NOMO-1 (cell line): ENCODE measurements at regions not wholly inside any gene's neighbourhood (a gene's known extent, or its start where the extent isn't known, plus 50 kb on each side); places are given as distances from the start of the nearest gene placed in this dataset.
"Not testable (repeated sequence)": the region's sequence is repeated elsewhere in the genome, so short reads cannot be mapped to it uniquely, and the experiment has no call there.

Experiments
- DNase-seq, 2 experiments: peaks; one replicate each; lab custom pipeline; 2025; ENCODE audit not compliant: unreplicated experiment in 2 of 2; lab: John Stamatoyannopoulos, UW

DNA sequence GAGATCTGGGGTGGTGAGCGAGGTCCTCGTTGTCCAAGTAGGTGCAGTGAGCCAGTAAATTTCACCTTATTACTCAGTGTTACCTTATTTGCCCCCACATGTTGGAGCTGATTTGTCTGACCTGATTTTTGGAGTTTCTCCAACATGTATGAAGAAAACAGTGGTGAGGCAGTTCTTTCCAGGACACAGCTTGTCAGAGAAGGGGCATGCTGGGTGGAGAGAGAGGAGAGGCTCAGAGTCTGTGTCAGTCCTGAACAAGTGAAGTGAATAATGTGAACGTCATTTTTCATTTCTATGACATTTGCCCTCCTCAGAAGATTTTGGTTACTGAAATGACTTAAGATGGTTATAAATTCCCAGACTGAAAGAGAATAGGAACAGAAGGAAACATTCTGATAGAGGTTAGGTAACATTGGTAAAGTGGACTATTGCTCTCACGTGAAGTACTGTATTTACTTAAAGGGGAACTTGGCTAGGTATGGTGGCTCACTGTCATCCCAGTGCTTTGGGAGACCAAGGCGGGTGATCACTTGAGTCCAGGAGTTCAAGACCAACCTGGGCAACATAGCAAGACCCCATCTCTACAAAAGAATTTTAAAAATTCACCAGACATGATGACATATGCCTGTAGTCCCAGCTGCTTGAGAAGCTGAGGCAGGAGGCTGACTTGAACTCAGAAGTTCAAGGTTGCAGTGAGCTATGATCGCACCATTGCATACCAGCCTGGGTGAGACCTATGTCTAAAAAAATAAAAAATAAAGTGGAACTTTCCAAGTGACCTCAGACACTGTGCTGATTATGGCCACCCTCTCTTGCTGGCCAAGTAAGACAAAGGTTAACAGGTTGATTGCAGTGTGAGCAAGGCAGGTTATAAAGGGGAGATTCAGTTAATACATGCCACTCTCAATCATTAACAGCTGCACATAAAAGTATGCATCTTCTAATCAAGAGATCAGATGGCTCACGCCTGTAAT, 184.3 kb downstream of the EDN1 start:
- DNase-seq = no peak

DNA sequence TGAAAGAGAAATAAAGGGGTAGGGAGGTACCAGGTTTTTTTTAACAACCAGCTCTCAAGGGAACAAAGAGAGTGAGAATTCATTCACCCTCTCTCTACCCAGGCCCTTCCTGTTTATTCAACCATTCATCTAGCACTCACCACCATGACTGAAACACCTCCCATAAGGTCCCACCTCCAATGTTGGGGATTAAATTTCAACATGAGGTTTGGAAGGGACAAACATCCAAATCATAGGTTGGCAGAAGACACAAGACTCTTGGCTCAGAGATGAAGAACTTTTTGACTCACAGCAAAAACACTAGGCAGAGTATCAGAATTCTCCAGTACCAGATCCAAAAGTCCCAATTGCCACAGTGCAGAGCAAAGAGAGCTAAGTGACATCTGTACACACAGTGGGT, 186.3 kb downstream of the EDN1 start:
- no peak for DNase-seq

DNA sequence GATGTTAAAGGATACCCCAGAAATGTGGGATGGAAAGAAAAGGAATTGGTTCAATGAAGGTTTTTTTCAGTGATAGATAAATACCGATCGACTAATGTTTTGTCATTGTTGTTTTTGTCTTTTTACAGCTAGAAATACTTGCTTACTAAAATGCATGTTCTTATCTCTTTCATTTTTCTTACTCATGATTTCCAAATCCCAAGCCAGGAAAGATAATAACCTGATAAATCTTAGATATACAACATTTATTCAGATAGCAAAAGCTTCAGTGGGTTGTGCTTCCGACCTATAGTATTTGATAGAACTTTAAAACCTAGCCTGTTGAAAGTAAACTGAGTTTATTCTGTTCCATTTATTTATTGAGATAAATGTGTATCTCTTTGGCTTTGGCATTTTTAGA, 187.5 kb downstream of the EDN1 start:
- DNase-seq = no peak

DNA sequence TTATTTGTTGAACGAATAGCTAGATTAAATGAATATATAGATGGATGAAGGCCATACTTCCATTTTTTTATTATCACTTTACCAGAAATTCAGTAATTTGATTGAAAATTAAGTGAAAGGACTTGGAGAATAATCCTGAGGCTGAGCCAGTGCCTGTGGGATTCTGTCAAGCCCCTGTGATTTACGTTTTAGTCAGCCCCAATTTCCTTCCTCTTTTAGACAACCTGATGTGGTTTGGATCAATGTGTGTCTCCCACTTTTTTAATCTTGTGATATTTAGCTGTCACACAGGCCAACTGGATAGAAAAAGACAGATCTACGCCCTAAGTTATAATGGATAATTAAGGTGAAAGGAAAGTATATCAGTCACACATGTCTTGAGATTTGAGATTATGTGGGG, 188.8 kb downstream of the EDN1 start:
- DNase-seq = no peak

DNA sequence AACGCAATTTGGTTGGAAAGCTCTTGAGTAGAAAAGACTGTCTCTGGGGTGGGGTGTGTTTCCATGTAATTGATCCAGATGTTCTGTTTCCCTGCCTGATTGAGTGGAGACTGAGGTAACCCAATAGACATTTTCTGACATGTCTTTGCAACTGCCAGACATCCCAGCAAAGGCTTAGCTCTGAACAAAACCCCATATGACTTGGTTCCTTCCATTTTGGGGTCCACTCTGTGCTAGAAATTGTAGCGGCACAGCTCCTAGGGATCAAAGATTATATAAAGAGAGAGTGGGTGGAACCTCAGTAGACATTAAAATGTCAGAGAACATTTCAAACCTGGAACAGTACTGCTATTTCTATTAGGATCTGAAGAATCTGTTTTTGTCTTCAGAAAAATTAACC, 189.3 kb downstream of the EDN1 start:
- no peak for DNase-seq

DNA sequence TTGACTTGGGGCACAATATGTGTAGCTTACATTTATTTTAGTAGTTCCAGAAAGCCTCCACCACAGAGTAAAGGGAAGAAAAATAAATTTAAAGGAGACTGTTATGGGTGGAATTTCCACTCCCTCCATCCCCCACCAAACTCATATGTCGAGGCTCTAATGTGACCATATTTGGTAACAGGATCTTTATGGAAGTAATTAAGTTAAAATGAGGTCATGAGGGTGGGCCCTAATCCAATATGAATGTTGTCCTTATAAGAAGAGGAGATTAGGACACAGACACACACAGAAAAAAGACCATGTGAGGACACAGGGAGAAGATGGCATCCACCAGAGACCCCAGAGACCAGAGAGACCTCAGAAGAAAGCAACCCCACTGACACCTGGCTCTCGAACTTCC, 189.7 kb downstream of the EDN1 start:
- no peak for DNase-seq

DNA sequence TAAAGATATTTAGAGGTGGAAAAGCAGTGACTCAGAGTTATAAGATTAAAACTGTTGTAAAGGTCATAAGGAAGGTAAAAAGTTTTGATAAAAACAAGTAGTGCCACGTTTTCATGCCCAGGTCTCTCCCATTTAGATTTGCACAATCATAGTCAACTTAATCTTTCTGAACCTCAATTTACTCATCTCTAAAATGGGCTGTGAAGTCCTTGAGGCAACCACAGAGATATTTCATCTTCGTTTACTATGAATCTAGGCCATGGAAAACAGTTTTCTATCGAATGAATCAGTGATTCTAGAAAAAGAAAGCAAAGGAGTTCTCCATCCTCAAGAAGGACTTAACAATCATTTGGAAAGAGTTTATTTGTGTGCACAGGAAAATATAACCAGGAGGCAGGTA, 190.2 kb downstream of the EDN1 start:
- DNase-seq = no peak

DNA sequence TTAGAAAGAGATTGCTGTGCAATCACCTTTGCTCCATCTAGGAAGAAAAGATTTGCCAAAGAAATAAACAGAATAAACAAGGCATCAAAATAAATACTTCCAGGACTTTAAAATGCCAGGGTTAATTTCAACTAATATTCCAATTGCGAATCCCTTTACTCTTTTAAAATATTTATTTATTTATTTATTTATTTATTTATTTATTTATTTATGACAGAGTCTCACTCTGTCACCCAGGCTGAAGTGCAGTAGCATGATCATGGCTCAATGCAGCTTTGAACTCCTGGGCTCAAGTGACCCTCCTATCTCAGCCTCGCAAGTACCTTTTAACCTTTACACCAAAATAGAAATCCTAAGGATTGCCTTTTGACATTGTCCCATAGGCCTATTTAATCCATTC, 191.1 kb downstream of the EDN1 start:
- DNase-seq = no peak

DNA sequence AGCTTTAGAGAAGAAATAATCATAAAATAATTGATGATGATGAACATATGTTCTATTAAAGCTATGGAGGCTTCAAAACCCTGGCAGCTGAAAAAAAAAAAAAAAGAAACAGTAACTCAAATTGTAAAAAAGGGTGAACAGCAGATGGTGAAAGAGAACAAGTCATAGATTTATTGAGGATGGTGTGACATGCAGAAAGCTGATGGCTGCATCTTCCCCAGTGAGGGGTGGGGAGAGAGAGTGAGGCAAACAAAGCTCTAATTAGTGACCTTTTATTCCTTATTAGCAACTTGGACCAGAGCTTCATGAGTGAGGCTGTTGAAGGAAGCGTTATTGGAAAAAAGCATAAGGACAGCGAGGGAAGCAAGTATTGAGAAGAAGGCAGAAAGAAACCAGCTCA, 191.7 kb downstream of the EDN1 start:
- no peak for DNase-seq

DNA sequence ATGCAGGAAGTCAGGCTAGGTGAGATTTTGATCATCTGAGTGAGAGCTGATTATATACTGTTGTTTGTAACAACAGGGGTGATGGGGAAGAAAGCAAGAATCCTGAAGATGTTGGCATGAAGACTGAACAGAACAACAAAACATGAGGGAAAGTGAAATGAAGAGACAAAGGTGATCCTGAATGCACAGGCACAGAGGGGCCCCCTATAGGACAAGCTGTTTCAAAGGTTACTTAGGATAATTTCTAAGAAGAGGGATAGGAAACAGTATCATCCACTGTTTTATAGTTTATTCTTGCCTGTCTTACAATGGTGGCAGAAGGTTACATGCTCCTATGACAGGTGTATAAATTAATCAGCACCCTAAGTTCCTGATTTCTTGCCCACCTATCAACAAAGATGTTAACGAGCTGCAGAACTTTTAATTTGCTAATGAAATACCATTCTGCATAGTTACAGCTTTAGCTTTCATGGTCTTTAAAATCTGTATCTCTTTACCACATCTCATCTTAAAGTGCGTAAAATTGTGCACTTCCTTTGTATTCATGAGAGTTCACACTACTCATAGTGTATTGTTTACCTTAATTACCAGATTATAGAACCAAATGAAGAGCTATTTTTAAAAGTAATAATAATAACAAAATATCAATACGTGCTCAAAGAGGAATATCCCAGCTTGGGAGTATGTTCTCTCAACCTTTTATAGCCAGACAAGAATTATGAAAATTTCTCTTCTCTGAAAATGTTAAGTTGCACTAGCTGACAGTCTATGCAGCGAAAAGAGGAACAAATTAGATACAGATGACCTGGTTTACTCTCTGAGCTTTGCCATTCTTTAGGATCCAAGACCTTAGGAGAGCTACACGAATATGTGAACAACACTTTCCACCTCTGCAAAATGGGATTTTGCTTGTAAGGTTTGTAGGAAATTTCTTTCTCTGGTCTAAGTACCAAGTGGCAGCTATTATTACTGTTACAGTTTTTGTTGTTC, 192.5 kb downstream of the EDN1 start:
- DNase-seq = no peak

DNA sequence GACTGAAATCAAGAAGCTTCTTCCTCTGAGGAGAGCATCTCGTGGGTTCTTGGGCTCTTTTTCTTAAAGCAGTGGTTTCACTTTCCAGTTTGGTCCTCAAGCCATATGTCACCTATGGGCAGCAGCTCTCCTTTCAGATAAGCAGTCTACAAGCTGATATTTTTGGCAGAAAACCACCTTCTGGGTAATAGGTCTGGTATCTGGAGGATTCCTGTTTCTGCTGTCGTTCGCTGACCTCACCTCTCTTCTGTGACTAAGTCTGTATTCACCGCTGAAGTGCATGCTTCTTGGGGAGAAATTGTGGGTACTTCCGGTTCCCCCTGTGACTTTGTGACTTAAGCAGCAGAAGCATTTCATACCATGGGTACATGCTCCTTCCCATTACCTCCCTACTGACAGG, 193.6 kb downstream of the EDN1 start:
- peak in 1 of 2 experiments; percentile 21 for DNase-seq

DNA sequence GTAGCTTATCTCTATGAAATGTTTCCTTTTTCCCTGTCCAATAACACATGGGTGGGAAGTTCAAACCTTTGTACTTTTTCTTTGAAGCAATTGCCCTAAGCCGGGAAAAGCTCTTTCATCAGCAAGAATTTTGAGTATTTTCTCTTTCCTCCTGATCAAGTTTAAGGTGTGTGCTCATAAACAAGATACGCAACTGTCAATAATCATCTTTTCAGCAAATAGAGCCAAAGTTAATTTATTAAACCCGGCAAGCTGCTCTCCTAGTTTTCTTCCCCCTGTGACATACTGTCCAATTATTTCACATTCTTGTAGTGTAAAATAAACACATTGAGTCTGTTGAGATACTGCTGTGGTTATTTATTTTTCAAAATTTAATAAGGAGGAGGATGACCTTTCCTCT, 194.4 kb downstream of the EDN1 start:
- DNase-seq = no peak

DNA sequence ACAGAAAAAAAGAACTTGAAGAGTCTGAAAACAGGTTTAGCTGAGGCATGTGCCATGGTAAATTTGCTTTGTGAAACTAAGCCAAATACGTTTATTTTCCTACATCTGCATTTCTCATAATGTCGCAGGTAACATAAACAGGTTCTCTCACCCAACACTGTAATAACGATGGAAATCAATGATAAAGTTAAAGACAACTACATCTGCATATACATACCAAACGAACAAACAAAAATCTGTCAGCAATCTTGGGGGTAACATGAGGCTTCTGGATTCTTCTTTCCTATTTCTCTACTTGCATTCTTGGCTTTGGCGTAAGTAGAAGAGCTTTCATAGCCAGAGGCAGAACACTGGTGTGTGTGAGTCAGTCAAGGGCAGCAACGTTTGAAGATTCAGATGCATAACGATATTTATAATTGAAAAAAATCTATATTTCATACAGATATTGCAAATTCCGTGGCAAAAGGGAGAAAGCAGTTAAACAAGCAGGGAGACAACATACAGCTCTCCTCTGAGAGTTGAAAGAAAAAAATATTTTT, 195.1 kb downstream of the EDN1 start:
- DNase-seq = no peak

DNA sequence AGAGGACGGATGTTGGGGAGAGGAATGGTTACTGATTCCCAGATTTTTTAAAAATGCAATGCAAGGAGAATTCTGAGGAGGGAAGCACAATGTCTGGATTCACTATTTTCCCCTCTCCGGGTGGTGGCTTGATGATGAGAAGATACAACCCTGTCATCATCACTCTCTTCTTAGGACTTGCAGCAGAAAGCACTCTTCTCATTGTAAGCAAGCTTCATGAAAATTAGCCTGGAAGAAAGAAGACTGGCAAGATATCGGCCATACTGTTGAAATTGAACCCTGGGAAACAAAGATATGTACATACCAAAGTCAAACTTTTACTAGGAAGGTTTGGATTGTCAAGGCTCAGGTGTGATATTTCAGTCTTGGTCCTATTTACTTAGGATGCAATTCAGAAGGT, 195.7 kb downstream of the EDN1 start:
- no peak for DNase-seq

DNA sequence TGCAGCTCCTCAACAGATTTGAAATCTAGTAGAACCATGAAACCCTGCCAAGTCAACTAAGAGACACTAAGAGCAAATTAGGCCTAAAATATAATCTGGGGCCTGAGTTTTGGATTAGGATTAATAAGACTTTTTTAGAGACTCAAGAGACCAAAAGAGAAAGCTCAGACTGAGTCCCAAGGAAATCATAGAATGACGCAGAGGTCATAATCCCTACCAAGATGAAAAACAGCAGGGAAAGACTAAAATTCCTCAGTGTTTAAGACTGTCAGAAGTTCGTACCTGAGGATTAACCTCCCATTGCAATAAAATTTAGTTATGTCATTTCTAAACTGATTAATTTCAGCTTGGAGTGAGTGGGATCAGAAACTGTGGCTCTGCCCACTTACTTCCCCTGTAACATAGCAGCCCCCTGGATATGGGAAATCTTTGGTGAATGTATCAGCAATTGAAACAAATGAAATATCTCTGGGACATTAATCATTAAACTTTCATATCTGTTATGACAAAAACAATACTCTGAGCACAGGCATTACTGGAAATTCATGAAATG, 200.3 kb downstream of the EDN1 start:
- no peak for DNase-seq

DNA sequence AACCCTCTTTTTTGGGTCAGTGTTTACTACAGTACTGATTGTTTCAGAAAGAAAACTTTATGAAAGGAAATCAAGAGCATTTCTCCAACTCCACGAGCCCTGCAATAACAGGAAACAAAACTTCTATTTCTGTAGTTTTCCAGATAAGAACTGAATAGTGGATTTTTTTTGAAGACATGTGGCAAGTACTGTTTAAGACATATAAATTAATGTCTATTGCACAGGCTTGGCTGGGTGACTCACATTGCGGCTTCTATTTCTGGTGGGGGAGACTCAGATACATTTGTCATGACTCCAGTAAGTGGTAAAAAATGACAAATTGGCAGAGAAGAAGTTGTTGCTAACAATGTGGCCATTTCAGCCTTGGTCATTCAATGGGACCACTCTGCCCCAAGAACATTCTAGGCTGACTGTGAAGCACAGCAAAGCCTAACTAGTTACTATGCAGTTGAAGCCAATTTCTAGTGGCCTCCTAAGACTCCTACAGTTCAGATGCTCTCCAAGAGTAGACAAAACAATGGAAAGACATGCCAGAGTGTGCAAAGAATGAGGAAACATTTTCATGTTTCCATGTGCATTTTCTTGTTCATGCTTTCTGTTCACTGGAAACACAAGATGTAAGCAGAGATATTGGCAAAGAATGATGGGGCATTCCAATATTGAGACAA, 200.9 kb downstream of the EDN1 start:
- DNase-seq = peak; percentile 59 to 82

DNA sequence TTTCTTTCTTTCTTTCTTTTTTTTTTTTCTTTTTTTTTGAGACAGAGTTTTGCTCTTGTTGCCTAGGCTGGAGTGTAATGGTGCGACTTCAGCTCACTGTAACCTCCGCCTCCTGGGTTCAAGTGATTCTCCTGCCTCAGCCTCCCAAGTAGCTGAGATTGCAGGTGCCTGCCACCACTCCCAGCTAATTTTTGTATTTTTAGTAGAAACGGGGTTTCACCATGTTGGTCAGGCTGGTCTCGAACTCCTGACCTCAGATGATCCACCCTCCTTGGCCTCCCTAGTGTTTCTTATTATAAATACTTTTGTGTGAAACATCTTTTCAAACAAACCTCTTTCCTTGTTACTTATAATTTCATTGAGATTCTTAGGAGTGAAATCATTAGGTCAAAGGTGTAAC, 202.8 kb downstream of the EDN1 start:
- DNase-seq = not testable (repeated sequence)

DNA sequence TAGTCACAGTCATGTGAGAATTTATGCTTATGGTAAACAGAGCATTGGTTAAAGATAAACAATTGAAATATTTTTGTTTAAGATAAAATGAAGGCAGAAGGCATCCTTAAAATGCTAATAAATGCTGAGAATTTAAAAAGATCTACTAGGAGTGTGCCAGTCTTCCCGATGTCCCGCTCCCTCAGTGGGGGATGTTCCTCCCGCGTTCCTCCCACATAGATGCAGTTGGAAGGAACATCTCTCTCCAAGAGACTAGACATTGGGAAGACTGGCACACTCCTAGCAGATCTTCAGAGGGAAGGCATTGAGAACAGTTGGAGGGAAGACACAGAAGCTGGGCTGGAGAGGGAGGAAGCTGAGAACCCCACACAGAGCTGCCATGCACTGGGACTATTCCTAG, 203.3 kb downstream of the EDN1 start:
- no peak for DNase-seq

DNA sequence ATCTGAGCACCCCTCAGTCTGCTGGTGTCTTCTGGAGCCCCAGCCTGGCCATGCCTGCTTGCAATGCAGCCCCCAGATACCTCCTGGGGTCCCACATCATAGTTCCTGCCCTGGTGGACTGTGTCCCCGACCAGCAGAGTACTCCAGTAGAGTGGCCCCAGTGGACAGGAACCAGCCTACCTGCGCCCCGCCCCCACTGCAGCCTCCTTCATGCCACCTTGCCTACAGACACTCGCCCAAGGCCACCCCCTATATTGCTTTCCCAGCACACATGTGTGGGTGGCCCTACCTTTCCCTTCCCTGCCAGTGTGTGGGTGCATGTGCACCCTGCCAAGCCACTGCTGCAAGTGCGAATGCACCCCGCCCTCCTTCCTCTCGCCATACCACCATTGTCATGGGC, 204.0 kb downstream of the EDN1 start:
- DNase-seq = no peak

DNA sequence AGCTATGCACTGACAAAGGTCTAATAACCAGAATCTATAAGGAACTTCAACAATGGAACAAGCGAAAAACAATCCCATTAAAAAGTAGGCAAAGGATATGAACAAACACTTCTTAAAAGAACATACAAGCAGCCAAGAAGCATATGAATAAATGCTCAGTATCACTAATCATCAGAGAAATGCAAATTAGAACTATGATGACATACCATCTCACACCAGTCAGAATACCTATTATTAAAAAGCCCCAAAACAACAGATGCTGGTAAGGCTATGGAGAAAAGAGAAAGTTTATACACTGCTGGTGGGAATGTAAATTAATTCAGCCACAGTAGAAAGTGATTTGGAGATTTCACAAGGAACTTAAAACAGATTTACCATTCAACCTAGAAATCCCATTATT, 211.8 kb downstream of the EDN1 start:
- no peak for DNase-seq
